HG02852 (cell line): ENCODE measurements at regions not wholly inside any gene's neighbourhood (a gene's known extent, or its start where the extent isn't known, plus 50 kb on each side); places are given as distances from the start of the nearest gene placed in this dataset.

Experiments
- ATAC-seq: cut with Tn5 transposase; IDR thresholded peaks from one replicate; pipeline ENCODE4 v1.9.1; 2021; ENCODE audit warnings: mild to moderate bottlenecking, moderate library complexity; ENCODE audit not compliant: unreplicated experiment

DNA sequence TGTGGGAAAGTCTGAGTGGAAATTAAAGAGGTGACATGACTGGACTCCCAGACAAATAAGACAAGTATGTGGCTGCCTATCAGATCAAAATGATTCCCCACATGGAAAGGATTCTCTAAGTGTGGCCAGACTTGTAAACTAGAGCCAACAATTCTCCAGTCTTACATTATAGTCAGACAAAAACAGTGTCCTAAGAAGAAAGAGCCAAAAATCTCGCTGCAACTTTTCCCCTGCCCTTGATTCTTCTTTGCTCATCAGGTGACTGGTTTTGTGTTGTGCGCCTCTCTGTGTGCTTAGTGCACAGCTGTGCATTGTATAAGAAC is 164.2 kb upstream of the TARS1 start:
- no peak for ATAC-seq

DNA sequence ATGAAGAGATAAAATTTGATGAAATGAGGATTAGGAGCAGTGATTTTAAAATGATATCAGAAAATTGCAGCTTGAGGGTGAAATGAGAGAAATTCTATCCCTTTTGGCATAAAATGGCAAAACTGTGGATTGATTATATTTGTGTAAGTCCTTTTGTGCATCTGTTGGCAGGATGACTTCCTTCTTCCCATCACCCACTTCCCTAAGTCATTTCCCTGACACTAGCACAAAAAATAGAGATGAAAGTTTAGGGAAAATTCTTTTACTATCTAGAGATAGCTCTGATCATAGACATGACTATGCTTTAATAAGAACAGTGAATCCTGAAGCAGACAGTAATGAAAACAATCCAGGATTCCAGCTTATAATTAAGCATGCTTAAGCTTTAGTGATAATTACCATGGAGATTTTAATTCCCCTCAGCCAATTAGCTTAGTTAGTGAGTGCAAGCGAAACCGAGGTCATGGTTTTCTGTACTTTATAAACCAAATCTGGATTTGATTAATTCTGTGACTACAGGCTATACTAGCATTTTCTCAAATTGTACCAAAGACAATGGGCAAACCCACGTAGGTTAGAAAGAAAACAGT is 163.6 kb upstream of the TARS1 start:
- ATAC-seq: no peak

- no peak for ATAC-seq
These were observed 159.3 kb upstream of the TARS1 start for GRCh38 chr5:33281431-33281843.

DNA sequence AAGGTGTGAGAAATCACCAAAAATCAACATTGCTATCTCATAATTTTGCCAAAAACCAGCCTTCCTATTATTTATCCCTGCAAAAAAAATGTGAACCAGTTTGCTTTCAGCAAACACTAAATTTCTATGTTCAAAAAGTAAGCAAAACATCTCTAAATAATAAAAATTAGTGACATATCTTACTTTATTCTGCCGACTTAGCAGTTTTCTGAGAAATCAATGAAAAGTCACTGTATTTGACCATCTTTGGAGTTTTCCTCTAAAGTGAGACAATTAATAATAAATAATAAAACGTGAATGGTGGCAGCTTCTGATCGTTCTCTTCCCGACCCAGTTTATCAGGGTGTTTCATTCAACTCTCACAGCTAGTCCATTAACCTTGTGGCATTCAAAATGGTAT is 158.6 kb upstream of the TARS1 start:
- ATAC-seq: no peak

GRCh38 chr5:33282696-33283095 is 158.1 kb upstream of the TARS1 start:
- ATAC-seq: no peak

DNA sequence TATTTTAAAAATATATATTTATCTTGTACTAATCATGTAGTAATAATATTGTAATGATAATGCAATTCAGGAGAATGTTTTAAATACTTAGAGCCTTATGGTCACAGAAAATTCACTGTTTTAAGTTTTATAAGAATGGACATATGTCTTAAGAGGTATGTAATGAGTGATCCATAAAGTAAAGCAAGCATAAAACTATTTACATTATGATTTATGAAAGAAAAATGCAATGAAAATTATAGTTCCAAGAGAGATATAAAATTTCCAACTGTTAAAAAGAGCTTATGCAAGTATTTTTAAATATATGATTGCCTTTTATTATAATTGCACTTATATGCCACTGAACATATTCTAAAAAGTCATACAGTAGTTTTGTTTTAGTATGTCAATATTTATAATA is 157.5 kb upstream of the TARS1 start:
- ATAC-seq: no peak

- no peak for ATAC-seq
These were observed 156.1 kb upstream of the TARS1 start for GRCh38 chr5:33284681-33285080.

DNA sequence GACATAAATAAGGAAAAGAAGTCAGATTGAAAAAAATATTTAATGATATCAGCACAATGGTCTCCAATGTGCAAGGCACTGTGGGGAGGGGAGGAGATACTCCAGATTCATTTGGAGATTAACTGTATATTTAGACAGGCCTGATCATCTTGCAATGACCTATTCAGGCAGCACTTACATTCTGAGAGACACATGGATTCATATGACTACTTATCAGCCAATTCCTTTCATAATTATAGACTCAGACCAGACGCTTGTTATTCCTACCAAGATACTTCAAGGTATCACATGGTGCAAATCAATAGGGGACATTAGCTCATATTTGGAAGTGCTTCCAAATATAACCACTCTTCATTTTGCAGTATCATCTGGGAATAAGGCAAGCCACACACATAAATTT is 153.5 kb upstream of the TARS1 start:
- ATAC-seq: no peak

DNA sequence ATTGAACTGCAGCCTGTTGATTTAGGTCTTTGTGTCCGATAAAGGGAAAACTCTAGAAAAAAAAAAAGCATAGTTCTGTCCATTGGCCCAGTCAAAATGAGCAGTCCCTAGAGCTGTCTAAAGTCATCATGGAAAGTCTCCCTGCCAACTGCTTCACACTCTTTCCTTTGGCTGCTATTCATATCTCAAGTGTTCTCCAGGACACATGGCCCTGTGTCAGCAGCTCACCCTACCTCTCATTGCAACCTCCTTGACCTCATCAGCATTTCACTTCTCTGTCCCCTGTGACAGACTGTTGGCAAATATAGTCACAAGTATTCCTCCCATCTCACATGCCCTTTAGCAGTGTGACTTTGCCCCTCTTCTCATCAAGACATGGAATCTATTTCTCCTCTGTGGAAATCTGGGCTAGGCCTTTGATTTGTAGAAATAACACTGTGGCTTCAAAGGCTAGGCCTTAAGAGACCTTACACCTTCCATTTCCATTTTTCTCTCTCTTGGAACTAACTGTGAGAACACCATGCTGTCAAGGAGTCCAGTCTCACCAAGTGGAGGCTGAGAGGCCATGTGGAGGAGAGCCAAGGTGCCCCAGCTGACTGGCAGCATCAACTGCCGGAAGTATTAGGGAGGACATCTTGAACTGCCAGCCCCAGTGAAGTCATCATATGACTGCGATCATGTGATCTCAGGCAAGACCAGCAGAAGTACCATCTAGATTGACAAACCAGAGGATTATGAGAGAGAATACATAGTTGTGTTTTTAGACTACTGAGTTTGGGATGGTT is 149.4 kb upstream of the TARS1 start:
- no peak for ATAC-seq

- no peak for ATAC-seq
These were observed 143.0 kb upstream of the TARS1 start for GRCh38 chr5:33297760-33298216.

DNA sequence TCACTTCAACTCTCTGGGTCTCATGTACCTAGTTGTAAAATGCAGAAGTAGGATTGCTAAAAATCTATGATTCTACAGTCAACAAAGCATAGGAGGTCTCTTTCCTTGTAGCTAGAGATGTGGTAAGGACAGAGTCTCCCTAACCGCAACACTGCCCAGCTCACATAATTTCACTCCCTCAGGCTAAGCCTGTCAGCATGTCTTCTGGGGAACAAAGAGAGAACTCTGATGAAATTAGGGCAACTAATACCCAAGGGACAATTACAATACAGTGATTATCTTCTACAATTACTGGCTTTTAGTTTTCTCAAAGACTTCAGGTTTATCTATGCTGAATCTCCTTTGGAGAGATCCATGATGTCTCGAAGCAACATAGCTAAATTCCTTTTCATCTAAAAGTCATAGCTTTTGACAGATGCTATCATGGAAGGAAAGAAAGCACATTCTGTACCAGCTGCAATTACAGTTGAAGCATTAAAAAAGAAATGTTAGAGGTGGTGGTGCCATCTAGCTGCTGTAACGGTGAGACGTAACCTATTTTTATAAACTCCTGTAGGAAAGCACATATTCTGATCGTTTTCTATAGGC is 141.1 kb upstream of the TARS1 start:
- peak; percentile 25 for ATAC-seq

- peak; percentile 84 for ATAC-seq
These were observed 140.5 kb upstream of the TARS1 start for GRCh38 chr5:33300209-33300742.

DNA sequence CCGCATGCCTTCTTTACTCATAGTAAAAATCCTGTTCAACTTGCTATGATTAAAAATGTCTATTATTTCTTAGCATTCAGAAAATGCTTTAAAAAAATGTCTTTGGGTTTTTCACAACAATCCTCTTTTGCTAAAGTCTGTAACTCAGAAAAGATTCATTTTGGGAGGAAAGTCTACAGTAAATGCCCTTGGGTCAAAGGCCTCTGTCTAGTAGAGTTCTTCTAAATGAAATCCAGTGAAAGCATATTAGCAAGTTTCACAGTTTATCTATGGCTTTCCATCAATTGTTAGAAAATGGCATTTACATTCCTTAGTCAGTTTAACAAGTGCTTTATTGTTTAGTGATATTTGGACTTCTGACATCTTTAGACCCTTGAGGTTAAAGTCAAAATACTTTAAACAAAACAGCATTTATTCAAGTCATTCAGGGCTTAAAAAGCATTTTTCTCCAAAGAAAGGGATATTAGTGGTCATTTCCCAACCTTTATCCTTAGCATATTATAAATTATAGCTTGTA is 137.1 kb upstream of the TARS1 start:
- ATAC-seq: no peak

- no peak for ATAC-seq
These were observed 136.2 kb upstream of the TARS1 start for GRCh38 chr5:33304601-33305000.

GRCh38 chr5:33305572-33305971 is 135.2 kb upstream of the TARS1 start:
- no peak for ATAC-seq

DNA sequence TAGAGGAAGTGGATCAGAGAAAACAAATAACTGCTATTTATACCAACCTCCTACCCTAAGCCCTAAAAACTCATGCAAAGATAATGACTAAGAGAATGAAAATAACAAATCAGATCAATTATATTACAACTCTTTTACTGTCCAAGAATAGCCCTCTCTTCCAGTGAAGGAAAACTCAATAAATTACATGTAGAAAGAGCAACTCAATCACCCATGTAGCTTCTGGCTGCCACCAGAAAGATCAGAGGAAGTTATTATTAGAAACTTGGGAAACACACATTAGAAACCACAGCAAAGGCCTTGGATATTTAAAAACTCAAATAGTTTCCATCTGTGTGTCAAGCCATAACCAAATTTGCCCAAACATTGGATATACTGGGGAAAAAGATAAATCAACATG is 134.0 kb upstream of the TARS1 start:
- no peak for ATAC-seq

DNA sequence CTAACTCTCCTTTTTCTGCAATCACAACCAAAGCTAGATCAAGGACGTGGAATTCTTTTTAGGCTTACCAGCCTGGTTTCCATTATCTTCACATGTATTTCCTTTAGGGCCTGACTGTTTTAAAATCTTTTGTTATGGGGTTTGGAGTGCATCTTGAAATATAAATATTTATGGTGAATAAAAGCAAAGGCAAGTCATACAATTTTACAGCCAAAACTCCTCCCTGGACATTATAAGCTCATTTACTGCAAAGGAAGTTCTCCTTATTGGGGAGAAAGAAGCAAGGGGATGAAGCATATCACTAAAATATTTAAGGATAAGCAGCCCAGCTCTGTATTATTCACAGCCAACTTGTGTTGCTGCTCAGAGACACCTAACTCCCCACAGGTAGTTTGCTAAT is 132.2 kb upstream of the TARS1 start:
- ATAC-seq: no peak

GRCh38 chr5:33309068-33309467 is 131.7 kb upstream of the TARS1 start:
- no peak for ATAC-seq

GRCh38 chr5:33309536-33310345 is 131.0 kb upstream of the TARS1 start:
- no peak for ATAC-seq

- no peak for ATAC-seq
These were observed 130.3 kb upstream of the TARS1 start for GRCh38 chr5:33310451-33310850.

GRCh38 chr5:33311893-33312292 is 128.9 kb upstream of the TARS1 start:
- peak; percentile 50 for ATAC-seq
